ENCODE measurements at regions not wholly inside any gene's neighbourhood (a gene's known extent, or its start where the extent isn't known, plus 50 kb on each side); places are given as distances from the start of the nearest gene placed in this dataset.
"Not testable (repeated sequence)": the region's sequence is repeated elsewhere in the genome, so short reads cannot be mapped to it uniquely, and the experiment has no call there.

DNA sequence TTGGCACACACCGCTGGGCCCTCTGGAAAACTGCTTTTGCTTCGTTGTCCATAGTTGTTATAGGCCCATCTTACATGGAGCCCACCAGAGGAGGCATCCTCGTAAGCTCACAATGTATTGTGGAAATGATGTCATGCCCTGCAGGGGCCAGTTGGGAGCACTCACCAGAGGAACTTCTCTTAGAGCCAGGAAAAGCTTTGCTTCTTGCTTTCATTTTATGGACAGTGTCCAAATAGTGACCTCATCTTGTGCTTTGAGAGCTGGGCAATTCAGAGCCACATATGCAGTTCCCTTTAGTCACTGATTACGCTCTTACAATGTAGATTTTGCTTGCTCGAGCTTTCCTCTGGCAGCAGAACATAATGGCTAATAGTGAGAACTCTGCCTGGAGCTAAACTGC is 275.6 kb downstream of the AACS start:
- TF ChIP-seq, protein P1, sequence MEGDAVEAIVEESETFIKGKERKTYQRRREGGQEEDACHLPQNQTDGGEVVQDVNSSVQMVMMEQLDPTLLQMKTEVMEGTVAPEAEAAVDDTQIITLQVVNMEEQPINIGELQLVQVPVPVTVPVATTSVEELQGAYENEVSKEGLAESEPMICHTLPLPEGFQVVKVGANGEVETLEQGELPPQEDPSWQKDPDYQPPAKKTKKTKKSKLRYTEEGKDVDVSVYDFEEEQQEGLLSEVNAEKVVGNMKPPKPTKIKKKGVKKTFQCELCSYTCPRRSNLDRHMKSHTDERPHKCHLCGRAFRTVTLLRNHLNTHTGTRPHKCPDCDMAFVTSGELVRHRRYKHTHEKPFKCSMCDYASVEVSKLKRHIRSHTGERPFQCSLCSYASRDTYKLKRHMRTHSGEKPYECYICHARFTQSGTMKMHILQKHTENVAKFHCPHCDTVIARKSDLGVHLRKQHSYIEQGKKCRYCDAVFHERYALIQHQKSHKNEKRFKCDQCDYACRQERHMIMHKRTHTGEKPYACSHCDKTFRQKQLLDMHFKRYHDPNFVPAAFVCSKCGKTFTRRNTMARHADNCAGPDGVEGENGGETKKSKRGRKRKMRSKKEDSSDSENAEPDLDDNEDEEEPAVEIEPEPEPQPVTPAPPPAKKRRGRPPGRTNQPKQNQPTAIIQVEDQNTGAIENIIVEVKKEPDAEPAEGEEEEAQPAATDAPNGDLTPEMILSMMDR (IDR thresholded peaks at IDR 0.05; ENCODE audit: low read depth, low read length): no peak
- no peak for TF ChIP-seq POLR2A (IDR thresholded peaks at IDR 0.05; ENCODE audit: extremely low read depth, insufficient read length)
- no peak for TF ChIP-seq MAX (IDR thresholded peaks at IDR 0.05; ENCODE audit: low read depth, low read length)
- TF ChIP-seq MYC (IDR thresholded peaks at IDR 0.05; ENCODE audit: low read depth, low read length): no peak
- DNase-seq (ENCODE audit: low read depth): peak; percentile 9
- no peak overlapping the region for H3K4me3 ChIP-seq (ENCODE audit: low read depth, low read length)

DNA sequence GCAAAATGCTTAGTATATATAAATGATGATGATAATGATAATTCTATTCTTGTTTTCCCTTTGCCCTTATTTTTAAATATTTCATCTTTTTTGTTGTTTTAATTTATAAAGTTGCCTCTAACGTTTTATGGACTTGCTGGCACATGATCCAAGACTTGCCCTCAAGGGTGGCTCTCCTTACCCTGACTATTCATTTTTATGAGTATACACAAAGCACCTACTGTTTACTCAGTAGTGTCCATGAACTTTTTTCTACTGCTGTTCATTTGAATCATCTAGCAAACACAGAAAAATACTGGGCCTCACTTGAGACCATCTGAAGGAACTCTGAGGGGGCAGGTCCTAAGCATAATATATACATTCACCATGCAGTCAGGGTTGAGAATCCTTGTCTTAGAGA is 276.2 kb downstream of the AACS start:
- no peak for DNase-seq (ENCODE audit: low read depth)
- no peak overlapping the region for H3K4me3 ChIP-seq (ENCODE audit: low read depth, low read length)
- no peak for TF ChIP-seq POLR2A (IDR thresholded peaks at IDR 0.05; ENCODE audit: extremely low read depth, insufficient read length)
- no peak for TF ChIP-seq MAX (IDR thresholded peaks at IDR 0.05; ENCODE audit: low read depth, low read length)
- no peak for TF ChIP-seq MYC (IDR thresholded peaks at IDR 0.05; ENCODE audit: low read depth, low read length)
- TF ChIP-seq, protein P1 (IDR thresholded peaks at IDR 0.05; ENCODE audit: low read depth, low read length): no peak

DNA sequence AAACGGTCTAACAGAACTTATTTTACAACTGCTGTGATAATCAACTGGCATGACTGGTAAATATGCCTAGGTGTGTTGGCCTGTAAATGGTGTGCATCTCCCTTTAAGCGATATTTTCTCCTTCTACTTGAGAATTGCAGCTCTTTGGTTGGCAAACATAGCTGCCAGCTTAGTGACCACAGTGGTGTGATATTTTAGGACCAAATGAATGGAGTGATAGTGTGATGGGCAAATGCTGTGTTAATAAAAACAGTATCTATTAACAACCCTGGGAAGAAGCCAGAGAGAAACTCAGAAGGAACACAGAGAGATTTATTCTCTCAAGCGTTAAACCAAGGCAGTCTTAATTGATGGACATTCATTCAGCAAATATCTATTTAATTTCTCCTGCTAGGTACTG is 278.4 kb downstream of the AACS start:
- no peak overlapping the region for H3K4me3 ChIP-seq (ENCODE audit: low read depth, low read length)
- TF ChIP-seq MYC (IDR thresholded peaks at IDR 0.05; ENCODE audit: low read depth, low read length) (no peak), MAX (IDR thresholded peaks at IDR 0.05; ENCODE audit: low read depth, low read length) (no peak), POLR2A (IDR thresholded peaks at IDR 0.05; ENCODE audit: extremely low read depth, insufficient read length) (no peak)
- TF ChIP-seq, protein P1 (IDR thresholded peaks at IDR 0.05; ENCODE audit: low read depth, low read length): no peak
- no peak for DNase-seq (ENCODE audit: low read depth)

DNA sequence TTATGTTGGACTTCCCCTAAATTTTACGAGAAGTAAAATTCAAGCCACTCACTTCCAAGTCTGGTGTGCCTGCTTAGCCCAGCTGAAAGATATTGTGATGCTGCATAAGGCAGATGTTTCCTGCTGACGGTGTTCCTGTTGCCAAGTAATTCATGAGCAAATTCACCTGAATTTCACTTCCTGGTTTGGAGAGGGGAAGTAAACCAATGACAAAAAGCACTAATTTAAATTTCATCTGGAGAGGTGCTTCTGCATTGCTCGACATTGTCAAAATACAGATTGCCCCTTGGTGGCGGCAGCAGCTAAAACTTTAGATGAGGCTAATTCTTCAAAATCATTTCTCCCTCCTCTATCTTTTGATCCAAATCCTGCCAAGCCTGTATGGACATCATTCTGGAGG is 281.1 kb downstream of the AACS start:
- peak; percentile 11 for DNase-seq (ENCODE audit: low read depth)
- H3K4me3 ChIP-seq (ENCODE audit: low read depth, low read length): no peak overlapping the region
- TF ChIP-seq, protein P1 (IDR thresholded peaks at IDR 0.05; ENCODE audit: low read depth, low read length): no peak
- no peak for TF ChIP-seq MYC (IDR thresholded peaks at IDR 0.05; ENCODE audit: low read depth, low read length)
- no peak for TF ChIP-seq POLR2A (IDR thresholded peaks at IDR 0.05; ENCODE audit: extremely low read depth, insufficient read length)
- TF ChIP-seq MAX (IDR thresholded peaks at IDR 0.05; ENCODE audit: low read depth, low read length): no peak

GRCh38 chr12:125351788-125352187 is 286.6 kb downstream of the AACS start:
- no peak for DNase-seq (ENCODE audit: low read depth)
- H3K4me3 ChIP-seq (ENCODE audit: low read depth, low read length): no peak overlapping the region
- no peak for TF ChIP-seq MAX (IDR thresholded peaks at IDR 0.05; ENCODE audit: low read depth, low read length)
- TF ChIP-seq, protein P1 (IDR thresholded peaks at IDR 0.05; ENCODE audit: low read depth, low read length): peak; percentile 26

DNA sequence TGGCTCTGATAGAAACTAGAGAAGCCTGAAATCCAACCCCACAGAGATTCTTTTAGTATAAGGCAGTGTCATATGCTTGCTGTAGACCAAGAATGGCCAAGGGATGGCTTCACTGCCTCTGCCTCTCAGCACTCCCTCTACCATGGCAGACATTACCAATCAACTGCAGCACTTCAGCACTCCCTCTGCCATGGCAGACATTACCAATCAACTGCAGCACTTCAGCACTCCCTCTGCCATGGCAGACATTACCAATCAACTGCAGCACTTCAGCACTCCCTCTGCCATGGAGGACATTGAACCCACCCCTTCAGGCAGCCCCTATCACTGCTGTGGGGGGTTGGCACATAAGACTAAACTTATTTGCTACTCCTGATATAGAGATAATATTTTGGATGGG is 287.8 kb downstream of the AACS start:
- H3K4me3 ChIP-seq (ENCODE audit: low read depth, low read length); DNase-seq (ENCODE audit: low read depth): not testable (repeated sequence)
